ENCODE measurements at regions not wholly inside any gene's neighbourhood (a gene's known extent, or its start where the extent isn't known, plus 50 kb on each side); places are given as distances from the start of the nearest gene placed in this dataset.

- Histone ChIP-seq H3K4me3 (no peak overlapping the region), H3K36me3 (no peaks in the 10 kb centered on the region), H3K4me1 (ENCODE audit: control insufficient read depth in 1 of 2, low read depth in 2 of 2) (no peaks in the 10 kb centered on the region), H3K27me3 (replicated peaks; ENCODE audit: insufficient read depth) (no peaks in the 10 kb centered on the region), H3K27ac (no peak overlapping the region), H3K9me3 (no peaks in the 10 kb centered on the region)
- no peak for TF ChIP-seq CTCF (IDR thresholded peaks at IDR 0.05)
- DNase-seq (ENCODE audit: low spot score) = no peak
- no peak for ATAC-seq (ENCODE audit: insufficient number of reproducible peaks, low FRiP score, low read depth)
These were observed 274.4 kb upstream of the CLINT1 start for GRCh38 chr5:158133369-158133768.

- no peak for DNase-seq (ENCODE audit: low spot score)
- no peak for ATAC-seq (ENCODE audit: insufficient number of reproducible peaks, low FRiP score, low read depth)
- no peak for TF ChIP-seq CTCF (IDR thresholded peaks at IDR 0.05)
These were observed 268.6 kb upstream of the CLINT1 start for GRCh38 chr5:158127536-158127935.

GRCh38 chr5:158126442-158127405 is 267.8 kb upstream of the CLINT1 start:
- Histone ChIP-seq H3K27ac (no peak overlapping the region), H3K36me3 (no peaks in the 10 kb centered on the region), H3K4me1 (ENCODE audit: control insufficient read depth in 1 of 2, low read depth in 2 of 2) (no peaks in the 10 kb centered on the region), H3K9me3 (no peaks in the 10 kb centered on the region), H3K27me3 (replicated peaks; ENCODE audit: insufficient read depth) (no peaks in the 10 kb centered on the region), H3K4me3 (no peak overlapping the region)
- TF ChIP-seq CTCF (IDR thresholded peaks at IDR 0.05) = no peak
- no peak for ATAC-seq (ENCODE audit: insufficient number of reproducible peaks, low FRiP score, low read depth)
- DNase-seq (ENCODE audit: low spot score) = no peak

More at GRCh38 chr5:158127536-158127935, 268.6 kb upstream of the CLINT1 start:
- Histone ChIP-seq H3K4me1 (ENCODE audit: control insufficient read depth in 1 of 2, low read depth in 2 of 2) (no peaks in the 10 kb centered on the region), H3K27me3 (replicated peaks; ENCODE audit: insufficient read depth) (no peaks in the 10 kb centered on the region), H3K4me3 (no peak overlapping the region), H3K9me3 (no peaks in the 10 kb centered on the region), H3K36me3 (no peaks in the 10 kb centered on the region), H3K27ac (no peak overlapping the region)

GRCh38 chr5:158124606-158125316 is 265.8 kb upstream of the CLINT1 start:
- ATAC-seq (ENCODE audit: insufficient number of reproducible peaks, low FRiP score, low read depth) (no peak), DNase-seq (ENCODE audit: low spot score) (no peak)
- Histone ChIP-seq H3K27ac (no peak overlapping the region), H3K9me3 (no peaks in the 10 kb centered on the region), H3K4me3 (no peak overlapping the region), H3K36me3 (no peaks in the 10 kb centered on the region), H3K27me3 (replicated peaks; ENCODE audit: insufficient read depth) (no peaks in the 10 kb centered on the region), H3K4me1 (ENCODE audit: control insufficient read depth in 1 of 2, low read depth in 2 of 2) (no peaks in the 10 kb centered on the region)
- no peak for TF ChIP-seq CTCF (IDR thresholded peaks at IDR 0.05)

GRCh38 chr5:158123595-158123994 is 264.6 kb upstream of the CLINT1 start:
- H3K27me3 ChIP-seq (replicated peaks; ENCODE audit: insufficient read depth) = no peaks in the 10 kb centered on the region
- H3K4me1 ChIP-seq (ENCODE audit: control insufficient read depth in 1 of 2, low read depth in 2 of 2) = no peaks in the 10 kb centered on the region
- no peak overlapping the region for H3K27ac ChIP-seq
- TF ChIP-seq CTCF (IDR thresholded peaks at IDR 0.05) = no peak
- H3K4me3 ChIP-seq = no peak overlapping the region
- no peaks in the 10 kb centered on the region for H3K9me3 ChIP-seq
- ATAC-seq (ENCODE audit: insufficient number of reproducible peaks, low FRiP score, low read depth) = no peak
- no peak for DNase-seq (ENCODE audit: low spot score)
- H3K36me3 ChIP-seq = no peaks in the 10 kb centered on the region
